ENCODE measurements at regions not wholly inside any gene's neighbourhood (a gene's known extent, or its start where the extent isn't known, plus 50 kb on each side); places are given as distances from the start of the nearest gene placed in this dataset.

GRCh38 chr4:144489831-144490230 is 156.1 kb upstream of the HHIP start:
- TF ChIP-seq EZH2 (IDR thresholded peaks at IDR 0.05) (no peak), POLR2AphosphoS5 (IDR thresholded peaks at IDR 0.05; ENCODE audit: borderline replicate concordance, low read depth, low read length) (no peak), FOXP2 (optimal IDR thresholded peaks at IDR 0.05; ENCODE audit: control extremely low read depth, extremely low read length, insufficient read depth) (no peak)
